Fibroblast of skin of right quadriceps (primary cell): ENCODE measurements at regions not wholly inside any gene's neighbourhood (a gene's known extent, or its start where the extent isn't known, plus 50 kb on each side); places are given as distances from the start of the nearest gene placed in this dataset.
A peak's percentile ranks its signal among the peaks of the same experiment; 100 is the strongest.
"Not testable (repeated sequence)": the region's sequence is repeated elsewhere in the genome, so short reads cannot be mapped to it uniquely, and the experiment has no call there.

Experiments
- DNase-seq: peaks from one replicate; pipeline ENCODE4 v3.0.0-alpha.2; 2013

GRCh38 chr13:27327633-27328032, 57.0 kb downstream of the RASL11A start:
- DNase-seq = no peak

- DNase-seq = no peak
Measured at GRCh38 chr13:27329210-27329609, 58.6 kb downstream of the RASL11A start.

- no peak for DNase-seq
Measured at GRCh38 chr13:27334774-27335435, 64.3 kb downstream of the RASL11A start.

GRCh38 chr13:27336014-27336673, 65.5 kb downstream of the RASL11A start:
- no peak for DNase-seq

GRCh38 chr13:27338207-27338606, 67.6 kb downstream of the RASL11A start:
- DNase-seq = no peak

- DNase-seq = no peak
Measured at GRCh38 chr13:27338816-27339215, 68.2 kb downstream of the RASL11A start.

- peak; percentile 30 for DNase-seq
Measured at GRCh38 chr13:27339299-27339698, 68.7 kb downstream of the RASL11A start.

- no peak for DNase-seq
Measured at GRCh38 chr13:27341616-27342015, 71.0 kb downstream of the RASL11A start.

- no peak for DNase-seq
Measured at GRCh38 chr13:27347211-27347772, 76.7 kb downstream of the RASL11A start.

GRCh38 chr13:27348461-27348860, 76.0 kb upstream of the GTF3A start:
- DNase-seq = no peak

GRCh38 chr13:27349458-27349857, 75.0 kb upstream of the GTF3A start:
- DNase-seq = no peak

GRCh38 chr13:27350825-27351224, 73.6 kb upstream of the GTF3A start:
- DNase-seq = not testable (repeated sequence)

- no peak for DNase-seq
Measured at GRCh38 chr13:27352698-27353097, 71.7 kb upstream of the GTF3A start.

- peak; percentile 27 for DNase-seq
Measured at GRCh38 chr13:27353166-27353583, 71.2 kb upstream of the GTF3A start.

GRCh38 chr13:27353708-27354107, 70.7 kb upstream of the GTF3A start:
- no peak for DNase-seq

GRCh38 chr13:27354379-27354778, 70.0 kb upstream of the GTF3A start:
- DNase-seq = peak; percentile 21

- no peak for DNase-seq
Measured at GRCh38 chr13:27355894-27356293, 68.5 kb upstream of the GTF3A start.

GRCh38 chr13:27358420-27358819, 66.0 kb upstream of the GTF3A start:
- no peak for DNase-seq

- DNase-seq = peak; percentile 36
Measured at GRCh38 chr13:27359199-27359821, 65.1 kb upstream of the GTF3A start.

GRCh38 chr13:27360562-27360961, 63.9 kb upstream of the GTF3A start:
- no peak for DNase-seq

- peak; percentile 64 for DNase-seq
Measured at GRCh38 chr13:27362064-27362751, 62.2 kb upstream of the GTF3A start.

GRCh38 chr13:27363637-27364036, 60.8 kb upstream of the GTF3A start:
- not testable (repeated sequence) for DNase-seq

- no peak for DNase-seq
Measured at GRCh38 chr13:27367570-27367969, 56.8 kb upstream of the GTF3A start.
